GM12864 (cell line): ENCODE measurements at regions not wholly inside any gene's neighbourhood (a gene's known extent, or its start where the extent isn't known, plus 50 kb on each side); places are given as distances from the start of the nearest gene placed in this dataset.

ENCODE experiments used
- DNase-seq: peaks from one replicate; pipeline ENCODE4 v3.0.0-alpha.2; 2011; ENCODE audit warnings: low read depth
- H3K4me3 ChIP-seq: 2 replicates; pipeline ENCODE4 v1.5.1; 2011; ENCODE audit warnings: mild to moderate bottlenecking, low read depth, low read length, control low read depth
- TF ChIP-seq, protein P1 (sequence below): IDR thresholded peaks from 2 replicates; pipeline ENCODE4 v1.5.1; 2011; ENCODE audit warnings: low read depth, mild to moderate bottlenecking, moderate library complexity, low read length, control low read depth, inconsistent platforms; ENCODE audit errors: missing control alignments

DNA sequence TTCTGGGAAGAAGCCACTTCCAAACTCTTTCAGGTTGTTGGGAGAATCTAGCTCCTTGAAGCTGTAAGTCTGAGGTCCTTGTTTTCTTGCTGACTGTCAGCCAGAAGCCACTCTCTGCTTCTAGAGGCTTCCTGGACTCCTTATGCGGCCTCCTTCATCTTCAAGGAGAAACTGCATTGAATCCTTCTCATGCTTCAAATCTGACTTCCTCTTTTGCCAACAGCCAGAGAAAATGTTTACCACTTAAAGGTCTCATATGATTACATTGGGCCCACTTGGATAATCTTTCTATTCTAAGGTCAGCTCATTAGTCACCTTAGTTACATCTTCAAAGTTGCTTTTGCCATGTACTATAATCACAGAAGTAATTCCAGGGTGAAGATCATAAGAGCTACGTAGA, 327.0 kb downstream of the HNRNPD start:
- TF ChIP-seq, protein P1, sequence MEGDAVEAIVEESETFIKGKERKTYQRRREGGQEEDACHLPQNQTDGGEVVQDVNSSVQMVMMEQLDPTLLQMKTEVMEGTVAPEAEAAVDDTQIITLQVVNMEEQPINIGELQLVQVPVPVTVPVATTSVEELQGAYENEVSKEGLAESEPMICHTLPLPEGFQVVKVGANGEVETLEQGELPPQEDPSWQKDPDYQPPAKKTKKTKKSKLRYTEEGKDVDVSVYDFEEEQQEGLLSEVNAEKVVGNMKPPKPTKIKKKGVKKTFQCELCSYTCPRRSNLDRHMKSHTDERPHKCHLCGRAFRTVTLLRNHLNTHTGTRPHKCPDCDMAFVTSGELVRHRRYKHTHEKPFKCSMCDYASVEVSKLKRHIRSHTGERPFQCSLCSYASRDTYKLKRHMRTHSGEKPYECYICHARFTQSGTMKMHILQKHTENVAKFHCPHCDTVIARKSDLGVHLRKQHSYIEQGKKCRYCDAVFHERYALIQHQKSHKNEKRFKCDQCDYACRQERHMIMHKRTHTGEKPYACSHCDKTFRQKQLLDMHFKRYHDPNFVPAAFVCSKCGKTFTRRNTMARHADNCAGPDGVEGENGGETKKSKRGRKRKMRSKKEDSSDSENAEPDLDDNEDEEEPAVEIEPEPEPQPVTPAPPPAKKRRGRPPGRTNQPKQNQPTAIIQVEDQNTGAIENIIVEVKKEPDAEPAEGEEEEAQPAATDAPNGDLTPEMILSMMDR = no peak
- DNase-seq = no peak
- H3K4me3 ChIP-seq = no peak overlapping the region

DNA sequence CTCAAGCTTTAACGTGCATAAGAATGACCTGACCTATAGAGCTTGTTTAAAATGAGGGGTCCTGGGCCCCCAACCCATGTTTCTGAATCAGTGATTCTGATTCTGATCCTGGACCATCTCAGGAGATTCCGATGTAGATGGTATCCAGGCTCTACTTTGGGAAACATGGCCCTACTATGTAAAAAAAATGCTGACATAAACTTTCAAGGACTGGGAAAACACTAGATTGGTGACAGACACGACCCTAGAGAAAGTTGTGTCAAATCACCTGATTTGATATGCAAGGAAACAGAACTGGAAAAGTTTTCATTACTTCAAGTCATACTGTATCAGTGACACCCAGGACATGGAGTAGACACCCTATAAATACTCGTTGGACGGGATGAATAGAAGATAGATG, 328.5 kb downstream of the HNRNPD start:
- TF ChIP-seq, protein P1 = no peak
- DNase-seq = no peak
- no peak overlapping the region for H3K4me3 ChIP-seq

DNA sequence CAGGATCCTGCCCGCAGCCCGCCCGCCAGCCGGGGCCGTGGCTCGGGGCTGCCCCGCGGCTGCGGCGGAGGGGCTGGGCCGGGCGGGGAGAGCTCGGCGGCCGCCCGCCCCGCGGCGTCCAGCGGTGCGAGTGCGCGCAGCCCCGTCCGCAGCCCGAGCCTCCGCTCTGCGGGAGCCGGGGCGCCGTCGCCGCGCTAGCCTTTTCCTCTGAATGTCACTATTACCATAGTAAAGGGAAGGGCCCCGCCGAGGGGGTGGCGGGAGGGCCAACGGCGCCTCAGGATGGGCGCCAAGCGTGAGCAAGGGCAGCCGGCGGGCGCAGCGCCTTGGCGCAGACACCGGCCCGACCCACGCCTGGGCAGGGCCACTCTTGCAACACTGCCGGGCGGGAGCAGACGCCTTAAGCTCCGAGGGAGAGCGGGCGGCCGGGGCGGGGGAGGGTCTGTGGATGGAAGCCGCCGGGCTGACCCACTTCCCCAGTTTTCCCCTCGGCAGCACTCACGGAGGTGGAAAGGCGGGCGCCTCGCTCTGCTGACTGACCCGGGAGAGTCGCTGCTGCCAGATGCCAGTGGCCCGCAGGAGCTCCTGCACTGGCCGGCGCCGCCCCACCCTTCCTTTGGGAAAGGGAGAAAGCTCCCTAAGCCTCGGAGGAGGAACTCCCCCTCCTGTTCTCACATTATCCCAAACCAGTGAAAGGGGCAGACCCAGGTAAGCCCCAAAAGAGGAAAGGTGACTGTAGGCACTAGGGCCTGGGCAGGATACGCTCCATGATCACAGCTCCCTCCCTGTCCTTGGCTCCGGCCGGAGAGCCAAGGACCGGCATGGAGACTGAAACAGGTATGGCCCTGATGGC, 329.4 kb downstream of the HNRNPD start:
- H3K4me3 ChIP-seq = no peak overlapping the region
- DNase-seq = no peak
- TF ChIP-seq, protein P1 = no peak

DNA sequence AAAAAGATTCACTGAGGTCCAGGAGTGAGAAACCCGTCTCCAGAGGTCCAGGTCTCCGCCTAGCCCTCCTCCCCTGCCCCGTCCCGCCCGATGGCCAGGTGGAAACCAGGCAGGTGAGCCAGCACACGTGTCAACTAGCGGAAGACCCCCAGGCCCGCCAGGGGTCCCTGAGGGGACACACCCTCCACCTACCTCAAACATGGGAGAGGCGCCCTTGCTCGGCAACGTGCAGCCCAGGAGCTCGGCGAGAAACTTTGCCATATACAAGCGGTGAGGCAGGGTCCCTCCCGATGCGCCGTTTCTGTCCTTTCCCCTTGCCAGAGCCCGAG, 330.0 kb downstream of the HNRNPD start:
- TF ChIP-seq, protein P1 = no peak
- DNase-seq = no peak
- no peak overlapping the region for H3K4me3 ChIP-seq

DNA sequence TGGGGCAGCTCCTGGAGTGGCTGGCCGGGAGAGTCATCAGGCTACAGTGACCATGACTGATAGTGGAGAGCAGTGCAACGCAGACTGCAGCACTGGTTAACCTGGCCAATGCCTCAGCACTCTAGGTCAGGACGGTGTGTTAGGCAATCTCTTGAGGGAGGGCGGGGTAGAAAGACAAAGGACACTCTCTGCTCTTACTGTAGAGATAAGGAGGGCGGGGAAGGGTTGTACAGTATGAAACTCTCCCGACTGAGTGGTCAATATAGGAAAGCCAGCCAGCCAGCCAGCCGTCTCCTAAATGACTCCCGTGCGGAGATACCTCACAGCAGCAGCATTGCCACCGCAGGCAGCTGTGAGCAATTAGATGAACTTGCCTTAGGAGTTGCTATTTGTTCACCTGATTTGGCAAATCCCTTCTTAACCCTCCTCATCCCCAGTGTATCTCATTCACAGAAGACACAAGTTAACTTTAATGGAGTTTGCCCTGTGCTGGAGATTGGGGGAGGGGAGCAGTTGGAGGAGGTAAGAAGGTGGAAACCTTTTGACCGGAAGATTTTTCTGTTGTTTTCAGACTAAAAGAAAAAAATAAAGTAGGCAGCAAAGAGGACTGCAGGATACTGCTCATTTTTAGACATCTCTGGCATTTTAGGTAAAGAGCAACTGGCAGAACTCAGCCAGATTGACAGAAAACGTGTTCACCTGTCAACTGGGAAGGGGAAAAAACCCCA, 330.5 kb downstream of the HNRNPD start:
- no peak overlapping the region for H3K4me3 ChIP-seq
- TF ChIP-seq, protein P1 = no peak
- no peak for DNase-seq

DNA sequence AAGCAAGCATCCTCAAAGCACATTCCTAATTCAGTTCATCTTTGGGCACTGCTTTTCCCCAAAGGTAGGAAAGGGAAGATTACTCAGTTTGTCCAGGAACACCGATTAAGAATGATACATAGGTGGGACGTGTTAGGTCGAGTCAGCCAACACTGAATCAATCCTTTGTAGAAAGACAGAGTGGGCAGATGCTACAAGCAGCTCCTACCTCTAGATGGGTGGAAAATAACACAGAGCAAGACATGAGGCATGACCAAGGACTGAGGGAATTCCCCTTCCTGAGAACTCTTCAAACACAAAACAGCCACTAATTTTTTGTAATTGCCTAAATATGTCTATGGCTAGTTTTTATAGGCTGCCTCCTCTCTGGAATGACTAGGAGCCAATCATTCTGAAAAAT, 331.7 kb downstream of the HNRNPD start:
- H3K4me3 ChIP-seq = no peak overlapping the region
- no peak for DNase-seq
- TF ChIP-seq, protein P1 = no peak

DNA sequence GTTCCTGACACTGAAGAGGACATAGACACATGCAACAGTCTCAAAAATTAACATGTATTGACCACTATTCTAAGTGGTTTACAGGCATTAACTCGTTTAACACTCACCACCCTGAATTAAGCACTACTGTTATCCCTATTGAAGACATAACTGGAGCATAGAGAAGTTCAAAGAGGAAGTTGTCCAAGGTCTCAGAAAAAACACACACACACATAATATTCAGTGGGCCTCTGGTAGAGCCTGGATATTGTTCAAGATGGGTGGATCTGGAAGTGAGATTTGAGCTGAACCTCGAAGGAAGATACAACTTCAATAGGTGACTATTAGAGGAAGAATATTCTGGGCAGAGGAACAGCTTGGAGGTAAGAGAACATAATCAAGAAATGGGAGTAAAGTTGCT, 334.9 kb downstream of the HNRNPD start:
- H3K4me3 ChIP-seq = no peak overlapping the region
- DNase-seq = no peak
- TF ChIP-seq, protein P1 = no peak
